IMR-90 (cell line): ENCODE measurements at regions not wholly inside any gene's neighbourhood (a gene's known extent, or its start where the extent isn't known, plus 50 kb on each side); places are given as distances from the start of the nearest gene placed in this dataset.

ENCODE experiments used
- ATAC-seq: fragments of 200-7000 bp; cut with Tn5 transposase; 2 replicates; pipeline ENCODE4 v1.9.1; 2020; ENCODE audit warnings: low read depth, mild to moderate bottlenecking, moderate library complexity
- BruUV-seq: library from RNA; stranded (reverse); fragments of 400-500 nt; replicated peaks from 2 replicates; lab custom pipeline; 2021; lab: Mats Ljungman, UMichigan
- CTCF ChIA-PET: fragments of 300-600 bp; formaldehyde crosslinking; extraction: SDS; loops from one replicate; lab custom pipeline; 2021; ENCODE audit warnings: antibody characterized with exemption; lab: Yijun Ruan, JAX
- POLR2A ChIA-PET: fragments of 300-600 bp; sonication (Branson Sonifier 250); formaldehyde crosslinking; loops from one replicate; lab custom pipeline; 2022; ENCODE audit warnings: antibody characterized with exemption; ENCODE audit not compliant: unreplicated experiment; lab: Charles Lee
- DNase-seq: peaks from one replicate; pipeline ENCODE4 v3.0.0; 2013
- H2AFZ ChIP-seq: replicated peaks from 2 replicates; pipeline ENCODE3; 2013; ENCODE audit warnings: low read length, mild to moderate bottlenecking; ENCODE audit not compliant: poor library complexity
- H2AK5ac ChIP-seq: 2 replicates; pipeline ENCODE4 v1.6.1; 2013; ENCODE audit warnings: low read depth, low read length, inconsistent platforms
- H2AK9ac ChIP-seq: replicated peaks from 2 replicates; pipeline ENCODE3; 2013; ENCODE audit warnings: mild to moderate bottlenecking, low read depth, low read length, moderate library complexity; ENCODE audit not compliant: poor library complexity
- H2BK120ac ChIP-seq: 2 replicates; pipeline ENCODE4 v1.6.1; 2013; ENCODE audit warnings: low read depth, low read length, inconsistent platforms
- H2BK15ac ChIP-seq: 3 replicates; pipeline ENCODE4 v1.6.1; 2013; ENCODE audit warnings: low read depth, low read length, inconsistent platforms
- H2BK20ac ChIP-seq: 2 replicates; pipeline ENCODE4 v1.6.1; 2013; ENCODE audit warnings: low read depth, mild to moderate bottlenecking, inconsistent platforms, low read length, moderate library complexity
- H2BK5ac ChIP-seq: 2 replicates; pipeline ENCODE4 v1.6.1; 2013; ENCODE audit warnings: mild to moderate bottlenecking, low read depth, low read length, inconsistent platforms; ENCODE audit not compliant: poor library complexity, severe bottlenecking
- H3K14ac ChIP-seq: replicated peaks from 2 replicates; pipeline ENCODE4 v1.6.1; 2013; ENCODE audit warnings: low read depth, low read length, inconsistent platforms
- H3K18ac ChIP-seq: 2 replicates; pipeline ENCODE4 v1.6.1; 2013; ENCODE audit warnings: low read depth, low read length, control low read depth
- H3K23ac ChIP-seq: 2 replicates; pipeline ENCODE4 v1.6.1; 2013; ENCODE audit warnings: low read depth, low read length, inconsistent platforms
- H3K27ac ChIP-seq: 2 replicates; pipeline ENCODE4 v1.5.1; 2013; ENCODE audit warnings: mild to moderate bottlenecking, control low read depth, low read length; ENCODE audit not compliant: insufficient read depth
- H3K27me3 ChIP-seq: 2 replicates; pipeline ENCODE4 v1.6.1; 2013; ENCODE audit warnings: low read length; ENCODE audit not compliant: control insufficient read depth, insufficient read depth
- H3K36me3 ChIP-seq: 2 replicates; pipeline ENCODE4 v1.6.1; 2013; ENCODE audit warnings: low read length, mixed read lengths; ENCODE audit not compliant: control insufficient read depth, insufficient read depth
- H3K4ac ChIP-seq: 2 replicates; pipeline ENCODE4 v1.6.1; 2013; ENCODE audit warnings: low read depth, low read length, inconsistent platforms
- H3K4me1 ChIP-seq: 2 replicates; pipeline ENCODE4 v1.6.1; 2013; ENCODE audit warnings: low read length, mixed read lengths; ENCODE audit not compliant: control insufficient read depth, insufficient read depth
- H3K4me2 ChIP-seq: 2 replicates; pipeline ENCODE4 v1.6.1; 2013; ENCODE audit warnings: low read depth, mild to moderate bottlenecking, control low read depth, low read length, moderate library complexity
- H3K4me3 ChIP-seq: 2 replicates; pipeline ENCODE4 v1.5.1; 2013; ENCODE audit warnings: low read depth, mild to moderate bottlenecking, control low read depth, low read length, moderate library complexity; ENCODE audit not compliant: insufficient read depth
- H3K56ac ChIP-seq: 2 replicates; pipeline ENCODE4 v1.6.1; 2013; ENCODE audit warnings: low read length, inconsistent platforms; ENCODE audit not compliant: insufficient read depth; ENCODE audit errors: extremely low read depth
- H3K79me1 ChIP-seq, 2 experiments: 2 replicates each; pipeline ENCODE4 v1.6.1; 2013; ENCODE audit warnings: low read length in 2 of 2, inconsistent platforms in 1 of 2, low read depth in 1 of 2
- H3K9ac ChIP-seq: 2 replicates; pipeline ENCODE4 v1.6.1; 2013; ENCODE audit warnings: low read depth, low read length, control low read depth
- H3K9me1 ChIP-seq: 2 replicates; pipeline ENCODE4 v1.6.1; 2013; ENCODE audit warnings: low read length, inconsistent platforms; ENCODE audit not compliant: insufficient read depth
- H3K9me3 ChIP-seq: 2 replicates; pipeline ENCODE4 v1.6.1; 2013; ENCODE audit warnings: low read length; ENCODE audit not compliant: control insufficient read depth, insufficient read depth
- H4K20me1 ChIP-seq: 2 replicates; pipeline ENCODE4 v1.6.1; 2013; ENCODE audit warnings: low read length, inconsistent platforms; ENCODE audit not compliant: insufficient read depth
- H4K5ac ChIP-seq: 2 replicates; pipeline ENCODE4 v1.6.1; 2013; ENCODE audit warnings: mild to moderate bottlenecking, low read depth, low read length, control low read depth
- H4K8ac ChIP-seq, 2 experiments: 2 replicates each; pipeline ENCODE4 v1.6.1; 2013; ENCODE audit warnings: low read depth in 2 of 2, low read length in 2 of 2, control low read depth in 1 of 2, inconsistent platforms in 1 of 2
- H4K91ac ChIP-seq: 2 replicates; pipeline ENCODE4 v1.6.1; 2013; ENCODE audit warnings: low read depth, low read length, inconsistent platforms; ENCODE audit not compliant: insufficient read depth
- MXI1 ChIP-seq: IDR thresholded peaks from 2 replicates; pipeline ENCODE4 v1.6.1; 2012; ENCODE audit warnings: low read depth, mild to moderate bottlenecking, low read length, moderate library complexity, borderline replicate concordance
- WGBS, 2 experiments: methylation state at CpG; one replicate each; pipeline versions ENCODE4 v1.1.5 to v1.1.7; 2013; ENCODE audit warnings: missing lambda C conversion rate in 2 of 2; ENCODE audit not compliant: insufficient read length in 1 of 2; ENCODE audit errors: extremely low coverage in 2 of 2; 5-methylcytosine and 5-hydroxymethylcytosine counted together
- dilution Hi-C: fragments of 300-500 bp; cut with HindIII; formaldehyde crosslinking; loops from one replicate; pipeline ENCODE4 v1.14.3; 2018; ENCODE audit warnings: low sequenced_read_pairs; ENCODE audit not compliant: unreplicated experiment
- in situ Hi-C: fragments of 300-500 bp; cut with MboI; formaldehyde crosslinking; loops from 3 replicates; pipeline ENCODE4 v1.14.3; 2019; ENCODE audit warnings: low sequenced_read_pairs, inconsistent platforms, mixed read lengths
- intact Hi-C: fragments of 100-400 bp; cut with micrococcal nuclease; formaldehyde crosslinking; loops from 2 replicates; pipeline ENCODE4 v1.10.0; 2022

DNA sequence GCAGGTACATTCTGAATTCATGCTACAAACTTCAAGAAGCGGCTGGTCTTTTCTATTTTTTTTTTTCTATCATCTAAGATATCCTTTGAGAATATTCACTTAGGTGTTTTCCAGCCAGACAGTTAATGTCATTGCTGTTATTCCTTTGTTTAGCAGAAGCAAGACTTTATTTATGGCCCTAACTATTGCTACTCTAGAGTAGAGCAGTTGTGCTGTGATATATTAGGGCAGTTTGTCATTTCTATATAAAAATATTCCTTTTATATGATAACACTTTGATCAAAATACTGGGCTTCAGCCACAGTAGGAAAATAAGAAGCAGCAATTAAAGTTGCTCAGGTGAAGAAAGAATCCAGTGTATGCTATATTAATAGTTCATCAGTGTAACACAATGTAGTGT is 959.3 kb downstream of the NCAM2 start:
- no CpG with 5 or more reads among the region's 1 CpG for WGBS, 2 experiments
- in situ Hi-C loops: no loop called here
- BruUV-seq: no TSS peak

More for the DNA sequence above, 959.3 kb downstream of the NCAM2 start:
- Histone ChIP-seq H2BK15ac (no peak overlapping the region), H3K23ac (no peak overlapping the region), H3K56ac (no peak overlapping the region), H3K4ac (no peak overlapping the region), H3K9ac (no peak overlapping the region), H2BK20ac (no peak overlapping the region), H3K4me1 (no peaks in the 10 kb centered on the region), H3K14ac (no peak overlapping the region), H3K27me3 (no peaks in the 10 kb centered on the region), H3K4me2 (no peak overlapping the region), H3K18ac (no peak overlapping the region), H3K9me3 (peaks cover 3% of the 10 kb centered on the region; the same call in 1 of the 2 replicates), H3K9me1 (no peaks in the 10 kb centered on the region), H2AFZ (no peak overlapping the region), H4K5ac (no peak overlapping the region), H4K8ac (no peak overlapping the region), H3K36me3 (no peaks in the 10 kb centered on the region), H3K79me1 (no peaks in the 10 kb centered on the region), H2AK5ac (no peak overlapping the region), H2BK120ac (no peak overlapping the region), H3K4me3 (no peak overlapping the region), H3K27ac (no peak overlapping the region), H4K91ac (no peak overlapping the region), H4K20me1 (no peaks in the 10 kb centered on the region), H2BK5ac (no peak overlapping the region), H2AK9ac (no peak overlapping the region)
- no peak for ATAC-seq
- dilution Hi-C loops (no loop called here), intact Hi-C loops (no loop called here)
- CTCF ChIA-PET: no interaction called here
- POLR2A ChIA-PET: no interaction called here
- TF ChIP-seq MXI1: no peak
- DNase-seq: no peak
